Endometrium (tissue), 2 donors: ENCODE measurements at regions not wholly inside any gene's neighbourhood (a gene's known extent, or its start where the extent isn't known, plus 50 kb on each side); places are given as distances from the start of the nearest gene placed in this dataset.

ENCODE experiments used
- FAIRE-seq: peaks from 2 replicates; lab custom pipeline; 2012; peaks lifted over from hg19 to GRCh38; lab: Jason Lieb, UNC
- donor health status: control.
- donor health status: control.

- FAIRE-seq, result no peak
Measured at GRCh38 chr6:25038999-25039398, 103.2 kb upstream of the RIPOR2 start.

DNA sequence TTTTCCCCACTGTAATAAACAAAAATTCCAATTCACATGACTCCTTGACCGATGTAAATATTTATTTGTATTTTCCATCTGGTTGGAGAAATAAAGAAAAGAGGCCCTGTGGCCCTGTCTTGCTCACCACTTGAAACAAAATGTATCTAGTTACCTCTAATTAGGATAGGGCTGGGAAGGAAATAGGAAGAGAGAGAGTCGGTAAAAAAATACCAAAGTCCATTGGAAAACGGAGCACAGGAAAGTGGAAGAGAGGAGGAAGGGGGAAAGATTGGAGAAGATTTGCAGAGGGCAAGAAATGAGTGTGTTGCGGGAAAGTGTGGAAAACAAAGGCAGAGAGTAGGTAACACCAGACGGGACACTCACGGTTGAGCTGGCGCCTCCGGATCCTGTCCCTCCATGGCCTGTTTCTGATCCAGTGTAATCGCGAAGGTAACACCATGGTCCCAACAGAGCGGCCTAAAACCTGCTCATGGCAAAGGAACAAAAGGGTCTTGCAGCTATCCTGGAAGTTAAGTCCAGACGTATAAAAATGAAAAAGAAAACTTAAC lies 105.8 kb upstream of the RIPOR2 start:
- no peak for FAIRE-seq

DNA sequence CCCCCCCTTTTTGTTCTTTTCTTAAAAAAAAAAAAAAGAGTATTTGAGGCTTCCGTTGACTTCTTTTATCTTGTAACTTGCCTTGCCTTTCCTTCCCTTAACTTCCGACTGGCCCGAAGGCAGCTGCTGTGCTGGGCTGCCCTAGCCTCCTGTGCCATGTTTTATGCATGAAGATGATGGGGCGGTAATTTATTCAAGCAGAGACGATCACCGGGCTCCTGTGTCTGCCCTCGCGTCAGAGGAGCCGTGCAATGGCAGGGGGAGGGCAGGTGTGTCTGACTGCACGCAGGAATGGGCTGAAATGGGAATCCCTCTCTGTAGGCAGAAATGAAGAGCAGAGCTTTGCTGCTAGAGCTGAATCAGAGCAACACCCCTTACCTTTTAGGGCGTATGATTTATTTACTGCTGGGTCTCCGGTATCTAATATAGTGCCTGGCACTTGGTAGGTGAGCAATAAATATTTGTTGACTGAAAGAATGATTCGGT lies 106.3 kb upstream of the RIPOR2 start:
- no peak for FAIRE-seq

DNA sequence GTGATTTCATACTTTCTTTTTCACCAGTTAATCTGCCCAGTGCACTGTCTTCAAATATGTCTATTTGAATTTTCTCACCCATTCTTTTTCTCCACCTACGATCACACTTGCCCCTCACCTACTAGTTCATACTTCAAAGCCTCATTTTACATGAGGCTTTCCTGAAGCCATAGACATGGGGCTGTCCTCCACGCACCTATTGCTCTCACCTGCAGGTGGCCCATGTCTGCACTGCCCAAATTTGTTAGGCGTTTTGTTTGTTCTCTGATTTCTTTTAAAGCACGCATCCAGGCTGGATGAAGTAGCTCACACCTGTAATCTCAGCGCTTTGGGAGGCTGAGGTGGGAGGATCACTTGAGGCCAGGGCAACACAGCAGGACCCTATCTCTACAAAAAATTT lies 106.8 kb upstream of the RIPOR2 start:
- no peak for FAIRE-seq

- FAIRE-seq, result no peak
Measured at GRCh38 chr6:25042984-25043725, 107.4 kb upstream of the RIPOR2 start.

- FAIRE-seq, result no peak
Measured at GRCh38 chr6:25043892-25044291, 108.1 kb upstream of the RIPOR2 start.

GRCh38 chr6:25046942-25047341 lies 111.2 kb upstream of the RIPOR2 start:
- FAIRE-seq, result no peak

- no peak for FAIRE-seq
Measured at GRCh38 chr6:25050356-25050755, 114.6 kb upstream of the RIPOR2 start.

DNA sequence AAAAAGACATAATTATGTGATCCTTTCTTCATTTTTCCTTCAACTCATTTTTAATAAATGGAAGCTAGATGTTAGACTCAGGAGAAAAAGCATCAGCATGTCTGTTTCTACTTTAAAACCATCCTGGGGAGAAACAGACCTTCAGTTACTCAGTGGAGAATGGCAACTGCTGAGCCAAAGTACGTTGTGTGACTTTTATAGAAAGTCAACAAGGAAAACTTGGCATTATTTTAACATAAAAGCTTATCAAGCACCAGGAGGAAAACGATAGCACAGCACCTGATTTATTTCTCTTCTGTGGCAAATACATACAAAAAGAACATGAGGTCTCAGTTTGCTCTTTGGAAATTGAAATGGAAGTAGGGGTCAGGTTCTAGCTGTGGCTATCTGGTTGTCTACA lies 115.3 kb upstream of the RIPOR2 start:
- no peak for FAIRE-seq

DNA sequence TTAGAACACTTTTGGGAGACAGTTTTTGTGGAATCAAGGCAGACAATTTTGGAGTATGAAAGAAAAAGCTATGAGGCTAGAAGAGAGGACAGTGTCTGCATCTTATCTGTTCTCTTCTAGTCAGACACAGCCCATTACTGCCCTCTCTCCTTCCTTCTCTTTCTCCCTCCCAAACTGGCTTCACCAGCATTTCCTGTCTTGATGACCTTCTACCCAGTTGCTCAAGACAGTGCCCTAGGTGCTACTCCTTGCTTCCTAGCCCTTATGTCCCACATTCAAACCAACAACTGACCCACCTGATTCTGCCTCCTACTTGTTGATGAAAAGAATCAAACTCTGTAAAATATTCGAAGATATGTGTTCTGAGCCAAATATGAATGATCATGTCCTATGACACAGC lies 116.4 kb upstream of the RIPOR2 start:
- no peak for FAIRE-seq

DNA sequence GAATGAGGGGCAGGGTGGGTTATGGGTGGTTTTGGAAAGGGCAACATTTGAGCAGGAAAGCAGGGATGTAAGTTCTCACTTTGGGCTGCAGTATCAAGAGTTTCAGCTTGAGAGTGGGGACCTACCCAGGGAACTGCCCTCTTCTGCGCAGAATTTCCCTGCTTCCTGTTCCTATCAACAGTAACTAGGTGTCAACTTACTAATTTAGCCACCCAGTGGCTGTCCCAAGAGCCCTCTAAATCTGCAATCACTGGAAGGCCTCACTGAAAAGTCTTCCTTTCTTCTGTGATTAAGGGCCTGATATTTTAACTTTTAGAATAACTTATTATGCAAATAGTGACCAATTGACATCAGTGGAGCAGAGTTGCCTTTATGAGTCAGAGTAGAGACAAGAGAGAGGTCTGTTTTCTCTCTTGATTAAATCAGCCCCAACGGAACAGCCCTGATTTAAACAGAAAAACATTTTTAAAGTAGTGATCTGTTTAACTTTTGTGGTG lies 118.2 kb upstream of the RIPOR2 start:
- peak; percentile 91 for FAIRE-seq

- no peak for FAIRE-seq
Measured at GRCh38 chr6:25054469-25054868, 118.7 kb upstream of the RIPOR2 start.

DNA sequence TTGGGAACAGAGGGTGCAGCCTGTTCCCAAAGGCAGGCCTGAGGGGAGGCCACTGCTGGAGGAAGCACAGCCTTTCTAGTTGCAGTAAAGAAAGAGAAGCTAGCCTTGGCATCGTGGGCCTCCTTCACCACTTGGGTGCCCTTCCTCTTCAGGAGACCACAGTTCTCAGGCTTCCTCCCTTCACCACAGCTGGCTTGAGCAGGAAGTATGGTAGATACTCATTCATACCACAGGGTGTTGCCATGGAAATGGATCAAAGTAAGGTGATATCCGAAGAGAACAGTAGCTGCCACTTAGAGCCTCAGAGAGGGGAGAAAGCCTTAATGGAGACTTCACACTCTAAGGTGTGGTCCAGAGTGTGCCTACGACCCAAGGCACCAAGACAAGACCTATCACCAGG lies 120.4 kb upstream of the RIPOR2 start:
- no peak for FAIRE-seq

GRCh38 chr6:25057111-25057905 lies 121.5 kb upstream of the RIPOR2 start:
- no peak for FAIRE-seq

GRCh38 chr6:25058441-25058840 lies 122.7 kb upstream of the RIPOR2 start:
- FAIRE-seq, result no peak

GRCh38 chr6:25058941-25059340 lies 123.2 kb upstream of the RIPOR2 start:
- FAIRE-seq, result no peak

DNA sequence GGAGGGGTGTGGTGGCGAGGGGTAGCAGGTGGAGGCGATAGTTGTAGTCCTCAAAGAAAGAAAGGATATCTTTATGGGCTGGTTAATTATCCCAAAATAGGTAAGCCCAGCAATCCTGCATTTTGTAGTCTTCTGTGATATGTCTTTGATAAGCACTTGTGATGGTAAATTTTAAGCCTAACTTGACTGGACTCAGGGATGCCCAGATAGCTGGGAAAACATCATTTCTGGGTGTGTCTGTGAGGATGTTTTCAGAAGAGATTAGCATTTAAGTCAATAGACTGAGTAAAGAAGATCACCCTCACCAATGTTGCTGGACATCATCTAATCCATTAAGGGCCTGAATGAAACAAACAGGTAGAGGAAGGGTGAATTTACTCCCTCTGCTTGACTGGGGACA lies 124.8 kb upstream of the RIPOR2 start:
- FAIRE-seq, result no peak

- peak; percentile 39 for FAIRE-seq
Measured at GRCh38 chr6:25061289-25061936, 125.7 kb upstream of the RIPOR2 start.

DNA sequence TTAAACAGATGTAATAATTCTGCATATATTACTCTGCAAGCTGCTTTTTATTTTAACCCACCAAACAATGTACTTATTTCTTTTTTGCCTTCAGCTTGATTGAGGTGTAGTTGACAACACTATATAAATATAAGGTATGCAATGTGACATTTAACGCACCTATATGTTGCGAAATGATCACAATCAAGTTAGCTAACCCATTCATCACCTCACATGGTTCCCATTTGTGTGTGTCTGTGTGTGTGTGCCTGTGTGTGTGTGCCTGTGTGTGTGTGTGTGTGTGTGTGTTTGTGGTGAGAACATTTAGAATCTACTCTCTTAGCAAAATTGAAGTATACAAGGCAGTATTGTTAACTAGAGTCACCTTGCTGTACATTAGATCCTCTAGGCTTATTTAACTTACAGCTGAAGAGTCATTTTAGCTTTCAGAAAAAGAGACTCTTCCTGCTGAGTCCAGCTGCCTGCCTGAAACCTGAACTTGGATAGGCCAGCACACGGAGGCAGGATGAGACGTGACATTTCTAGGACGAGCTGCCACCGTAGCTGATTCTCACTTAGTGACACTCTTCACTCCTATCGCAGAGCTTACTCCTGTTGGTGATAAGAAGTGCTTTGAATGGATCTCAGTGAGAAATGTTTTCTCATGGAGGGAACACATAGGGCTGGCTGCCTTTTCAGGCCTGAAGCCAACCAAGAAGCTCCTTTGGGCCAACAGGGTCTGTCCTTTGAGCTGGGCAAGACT lies 126.5 kb upstream of the RIPOR2 start:
- no peak for FAIRE-seq

DNA sequence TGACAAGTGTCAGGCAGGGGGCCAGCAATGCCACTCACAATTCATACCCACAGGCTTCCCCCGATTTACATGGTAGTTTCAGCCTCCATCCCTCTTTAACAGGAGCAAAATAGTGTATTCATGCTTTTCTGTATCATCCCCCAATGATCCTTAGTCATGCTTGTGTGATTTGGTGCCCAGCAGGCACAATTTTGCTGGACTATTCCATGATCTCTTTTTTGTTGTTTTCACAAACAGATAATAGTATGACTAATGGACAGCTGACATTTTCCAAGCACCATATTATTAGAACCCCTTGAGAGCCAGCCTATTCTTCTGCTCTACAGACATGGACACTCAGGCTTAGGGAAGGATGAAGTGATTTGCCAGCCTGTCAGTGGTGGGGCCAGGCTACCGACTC lies 128.2 kb upstream of the RIPOR2 start:
- FAIRE-seq, result no peak

DNA sequence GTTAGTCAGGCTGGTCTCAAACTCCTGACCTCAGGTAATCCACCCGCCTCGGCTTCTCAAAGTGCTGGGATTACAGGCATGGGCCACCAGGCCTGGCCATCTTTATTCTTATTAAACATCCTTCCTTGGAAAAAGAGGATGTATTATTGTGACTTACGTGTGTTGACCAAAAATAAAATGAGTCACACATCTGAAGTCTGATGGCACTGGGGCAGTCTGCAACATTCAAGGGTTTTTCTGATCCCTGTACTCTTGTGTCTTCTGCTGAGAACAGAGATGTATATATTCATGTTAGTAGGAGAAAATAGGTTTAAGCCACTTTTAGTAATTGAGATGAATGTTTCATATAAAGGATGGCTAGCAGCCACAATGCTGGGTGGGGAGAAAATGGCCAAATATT lies 129.9 kb upstream of the RIPOR2 start:
- no peak for FAIRE-seq

DNA sequence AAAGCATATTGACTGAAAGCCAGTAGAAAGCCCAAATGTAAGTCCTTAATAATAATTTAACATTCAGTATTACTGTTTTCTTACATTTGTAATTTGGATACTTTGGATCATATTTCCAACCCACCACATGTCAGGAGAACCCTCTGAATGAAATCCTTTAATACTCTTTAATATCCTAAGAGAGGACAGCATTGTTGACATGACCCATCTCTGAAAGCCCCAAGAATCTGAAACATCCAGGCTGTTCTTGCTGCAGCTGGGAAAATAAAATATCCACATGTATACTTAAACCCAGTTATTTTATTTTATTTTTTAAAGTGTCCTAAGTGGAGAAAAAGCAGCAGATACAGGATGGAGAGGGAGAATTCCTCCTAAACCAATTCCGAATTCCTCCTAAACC lies 130.8 kb upstream of the RIPOR2 start:
- FAIRE-seq, result peak; percentile 31
